HepG2 (cell line): ENCODE measurements at regions not wholly inside any gene's neighbourhood (a gene's known extent, or its start where the extent isn't known, plus 50 kb on each side); places are given as distances from the start of the nearest gene placed in this dataset.

Experiments used
- AHR ChIP-seq: IDR thresholded peaks from 2 replicates; pipeline ENCODE4 v1.6.1; 2018; ENCODE audit warnings: missing genetic modification reagents, missing compliant biosample characterization
- E2F2 ChIP-seq: sonication (generic); formaldehyde crosslinking; IDR thresholded peaks from 2 replicates; pipeline ENCODE4 v1.4.0; 2020; ENCODE audit warnings: missing genetic modification reagents, borderline replicate concordance
- GLI4 ChIP-seq: sonication (generic); formaldehyde crosslinking; IDR thresholded peaks from 2 replicates; pipeline ENCODE4 v1.5.1; 2020; ENCODE audit warnings: missing genetic modification reagents, mild to moderate bottlenecking, moderate library complexity, borderline replicate concordance
- HMGXB3 ChIP-seq: sonication (generic); formaldehyde crosslinking; IDR thresholded peaks from 2 replicates; pipeline ENCODE4 v1.4.0; 2020; ENCODE audit warnings: missing genetic modification reagents, borderline replicate concordance
- HNF1B ChIP-seq: sonication (generic); formaldehyde crosslinking; IDR thresholded peaks from 2 replicates; pipeline ENCODE4 v1.5.1; 2020; ENCODE audit warnings: mild to moderate bottlenecking, moderate library complexity, missing genetic modification reagents
- HNRNPL ChIP-seq: fragments of 200-400 bp; formaldehyde crosslinking; IDR thresholded peaks from 2 replicates; pipeline ENCODE4 v1.6.1; 2017; ENCODE audit warnings: mild to moderate bottlenecking, low read depth, low read length
- NR2F6 ChIP-seq, 2 experiments: IDR thresholded peaks; 2 replicates each; pipeline ENCODE4 v1.6.1; 2016; ENCODE audit warnings: antibody characterized with exemption in 1 of 2, mild to moderate bottlenecking in 1 of 2
- NR3C1 ChIP-seq: sonication (generic); formaldehyde crosslinking; IDR thresholded peaks from 2 replicates; pipeline ENCODE4 v1.4.0; 2020; ENCODE audit warnings: missing genetic modification reagents
- PAXIP1 ChIP-seq: sonication (generic); formaldehyde crosslinking; conservative IDR thresholded peaks from 2 replicates; pipeline ENCODE4 v1.4.0; 2020; ENCODE audit warnings: mild to moderate bottlenecking, missing genetic modification reagents, moderate library complexity
- RFXANK ChIP-seq: IDR thresholded peaks from 2 replicates; pipeline ENCODE4 v1.6.1; 2016
- SKI ChIP-seq: fragments of 450-650 bp; IDR thresholded peaks from one replicate; pipeline ENCODE4 v1.6.1; 2018; ENCODE audit warnings: mild to moderate bottlenecking; ENCODE audit not compliant: partially characterized antibody
- SP1 ChIP-seq, 2 experiments: fragments of 450-650 bp in 1 of 2; sonication (generic) in 1 of 2; formaldehyde crosslinking in 1 of 2; IDR thresholded peaks; 2 replicates each; pipeline versions ENCODE4 v1.4.0 to v1.6.1; 2016 to 2020; ENCODE audit warnings: missing genetic modification reagents in 1 of 2
- ZBTB7A ChIP-seq: sonication (generic); formaldehyde crosslinking; IDR thresholded peaks from 2 replicates; pipeline ENCODE4 v1.8.0; 2022; ENCODE audit warnings: mild to moderate bottlenecking, missing genetic modification reagents
- ZNF136 ChIP-seq: sonication (generic); formaldehyde crosslinking; IDR thresholded peaks from 2 replicates; pipeline ENCODE4 v1.8.1; 2022; ENCODE audit warnings: low read depth, mild to moderate bottlenecking, moderate library complexity, missing genetic modification reagents
- ZNF260 ChIP-seq: sonication (generic); formaldehyde crosslinking; IDR thresholded peaks from 2 replicates; pipeline ENCODE4 v1.4.0; 2020; ENCODE audit warnings: missing genetic modification reagents, low read depth, mild to moderate bottlenecking, borderline replicate concordance
- ZNF296 ChIP-seq: sonication (generic); formaldehyde crosslinking; conservative IDR thresholded peaks from 2 replicates; pipeline ENCODE4 v1.5.0; 2020; ENCODE audit warnings: mild to moderate bottlenecking, missing genetic modification reagents
- ZNF569 ChIP-seq: sonication (generic); formaldehyde crosslinking; IDR thresholded peaks from 2 replicates; pipeline ENCODE4 v1.5.0; 2020; ENCODE audit warnings: mild to moderate bottlenecking, missing genetic modification reagents, moderate library complexity, borderline replicate concordance
- ZNF572 ChIP-seq: sonication (generic); formaldehyde crosslinking; IDR thresholded peaks from 2 replicates; pipeline ENCODE4 v1.5.1; 2020; ENCODE audit warnings: mild to moderate bottlenecking, missing genetic modification reagents
- ZNF619 ChIP-seq: sonication (generic); formaldehyde crosslinking; IDR thresholded peaks from 2 replicates; pipeline ENCODE4 v1.4.0; 2020; ENCODE audit warnings: mild to moderate bottlenecking, missing genetic modification reagents
- ZNF660 ChIP-seq: sonication (generic); formaldehyde crosslinking; IDR thresholded peaks from 2 replicates; pipeline ENCODE4 v1.5.1; 2020; ENCODE audit warnings: mild to moderate bottlenecking, low read depth, missing genetic modification reagents, borderline replicate concordance
- ZNF878 ChIP-seq: sonication (generic); formaldehyde crosslinking; IDR thresholded peaks from 2 replicates; pipeline ENCODE4 v1.8.1; 2023; ENCODE audit warnings: mild to moderate bottlenecking, missing genetic modification reagents, moderate library complexity

DNA sequence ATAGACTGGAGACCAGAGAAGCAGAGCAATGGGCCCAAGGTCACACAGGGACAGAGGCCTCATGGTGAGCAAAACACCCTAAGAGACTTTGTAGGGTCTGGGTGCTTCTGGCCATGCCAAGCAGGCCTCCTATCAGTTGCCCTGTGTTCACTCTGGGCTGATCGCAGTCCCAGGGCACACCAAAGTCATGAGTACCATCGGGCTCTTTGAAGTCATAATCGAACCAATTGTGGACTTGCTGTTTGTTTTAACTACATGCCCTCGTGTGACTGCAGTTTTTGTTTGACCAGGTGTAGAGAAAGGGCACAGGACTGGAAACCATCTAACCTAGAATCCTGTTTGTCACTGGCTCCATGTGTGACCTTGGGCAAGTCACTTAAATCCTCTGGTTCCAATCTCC is 172.5 kb upstream of the CPEB2 start (continued):
- no peak for TF ChIP-seq E2F2 (CRISPR knock-in tag)
- TF ChIP-seq HNF1B = no peak
- peak; percentile 71; the same call in 1 of the 2 replicates for TF ChIP-seq HNRNPL
- no peak for TF ChIP-seq ZBTB7A (CRISPR knock-in tag)
- TF ChIP-seq ZNF136 = no peak
- no peak for TF ChIP-seq ZNF296 (CRISPR knock-in tag)
- TF ChIP-seq ZNF569 (CRISPR knock-in tag) = no peak
- TF ChIP-seq NR2F6 (IDR thresholded peaks at IDR 0.05) = 0 out of 2 replicates have a peak, but pooled peaks have one; percentile 9
- no peak for TF ChIP-seq NR2F6 (CRISPR knock-in tag; IDR thresholded peaks at IDR 0.05)
- no peak for TF ChIP-seq SP1 (IDR thresholded peaks at IDR 0.05)
- no peak for TF ChIP-seq SP1 (CRISPR knock-in tag; IDR thresholded peaks at IDR 0.05)
- TF ChIP-seq HMGXB3 = no peak
- TF ChIP-seq GLI4 (CRISPR knock-in tag) = no peak
- no peak for TF ChIP-seq ZNF260 (CRISPR knock-in tag)
- TF ChIP-seq SKI = no peak
- TF ChIP-seq ZNF619 (CRISPR knock-in tag) = no peak
- TF ChIP-seq ZNF878 (CRISPR knock-in tag) = no peak
- TF ChIP-seq NR3C1 = no peak
- no peak for TF ChIP-seq ZNF660 (CRISPR knock-in tag)
- 0 out of 2 replicates have a peak, but pooled peaks have one; percentile 12 for TF ChIP-seq PAXIP1
- no peak for TF ChIP-seq RFXANK (CRISPR knock-in tag)
- TF ChIP-seq AHR (CRISPR knock-in tag) = no peak
- no peak for TF ChIP-seq ZNF572 (CRISPR knock-in tag)
